Amygdala (tissue), 56 donors: ENCODE measurements at regions not wholly inside any gene's neighbourhood (a gene's known extent, or its start where the extent isn't known, plus 50 kb on each side); places are given as distances from the start of the nearest gene placed in this dataset.
"Not testable (repeated sequence)": the region's sequence is repeated elsewhere in the genome, so short reads cannot be mapped to it uniquely, and the experiment has no call there.

Source experiments
- DNase-seq, 56 donors: peaks; one replicate each; lab custom pipeline; 2025; lab: John Stamatoyannopoulos, UW

- no peak for DNase-seq
Measured at GRCh38 chr3:139095803-139096466, 51.2 kb upstream of the PRR23C start.

DNA sequence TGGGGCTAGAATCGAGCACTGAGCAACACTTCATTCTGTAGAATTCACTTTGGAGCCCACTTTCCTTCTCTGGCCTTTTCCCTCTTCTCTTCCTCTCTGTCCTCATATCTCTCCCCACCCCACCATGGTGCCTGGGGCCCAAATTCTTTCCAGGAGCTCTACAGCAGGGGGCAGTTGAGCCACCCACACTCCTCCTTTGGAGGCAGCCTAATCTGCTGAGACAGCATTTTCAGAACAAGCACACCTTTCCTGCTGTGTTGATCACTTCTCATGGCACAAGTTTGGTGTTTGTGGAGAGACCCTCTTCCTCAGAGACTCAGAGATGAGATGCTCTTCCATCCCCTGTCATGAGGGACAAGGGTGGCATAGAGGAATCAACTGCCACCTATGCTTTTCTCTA, 52.0 kb upstream of the PRR23C start:
- no peak for DNase-seq

- no peak for DNase-seq
Measured at GRCh38 chr3:139098391-139098790, 53.7 kb upstream of the PRR23C start.

DNA sequence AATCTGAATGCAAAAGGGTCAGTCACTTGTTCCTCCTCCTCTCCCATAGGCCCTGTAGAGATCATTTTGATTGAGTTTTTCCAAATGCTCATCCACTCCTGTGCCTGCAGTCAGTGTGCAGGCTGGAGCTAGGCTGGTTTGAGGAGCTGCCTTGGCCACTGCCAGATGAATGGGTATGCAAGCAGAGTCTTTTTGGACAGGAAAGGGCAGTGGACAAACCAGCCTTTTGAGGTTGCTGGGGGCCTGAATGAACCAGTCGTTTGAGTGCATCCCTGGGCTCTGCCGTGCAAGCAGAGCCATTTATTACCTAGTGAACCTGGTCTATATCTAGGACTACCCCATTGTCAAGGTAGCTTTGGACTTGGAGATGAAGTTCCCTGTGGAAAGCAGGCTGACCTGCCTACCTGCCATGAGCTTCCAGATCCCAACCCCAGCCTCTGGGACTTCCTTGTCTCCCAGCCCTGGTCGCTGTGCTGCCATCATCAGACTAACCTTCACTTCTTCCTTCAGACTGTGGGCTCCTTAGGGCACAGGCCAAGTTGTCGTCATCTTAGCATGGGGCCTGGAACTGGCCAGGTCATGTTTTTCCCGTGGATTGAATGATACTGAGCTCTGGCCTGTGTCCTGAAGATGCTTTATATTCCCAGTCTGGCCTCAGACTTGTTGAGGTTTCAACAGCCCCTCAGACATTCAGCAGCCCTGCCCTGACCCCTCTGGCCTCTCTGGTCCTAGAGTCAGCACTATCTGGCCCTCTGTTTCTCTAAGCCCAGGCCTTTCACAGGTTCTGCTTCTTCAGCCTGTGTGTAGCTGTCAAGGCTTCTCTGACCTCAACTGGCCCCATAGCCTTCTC, 55.5 kb upstream of the PRR23C start:
- no peak for DNase-seq

- DNase-seq: no peak
Measured at GRCh38 chr3:139100821-139101220, 56.1 kb upstream of the PRR23C start.

DNA sequence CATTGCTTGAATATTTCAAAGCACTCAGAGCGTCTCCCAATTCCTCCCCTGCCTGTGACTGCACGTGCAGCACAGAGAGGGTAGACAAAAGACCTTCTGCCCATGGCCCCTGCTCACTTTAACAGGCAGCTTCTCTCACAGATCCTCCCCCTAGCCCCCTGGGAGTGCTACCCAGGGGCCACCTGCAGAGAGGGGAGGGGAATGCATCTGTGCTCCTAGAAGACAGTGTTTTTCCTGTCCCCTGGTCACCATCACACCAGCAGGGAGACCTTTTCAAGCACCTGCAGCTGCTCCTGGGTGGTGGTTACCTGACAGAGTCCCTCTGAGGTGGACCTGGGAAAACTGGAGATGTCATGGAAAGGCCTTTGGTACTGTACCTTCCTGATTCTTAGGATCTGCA, 56.7 kb upstream of the PRR23C start:
- DNase-seq: no peak

GRCh38 chr3:139103484-139103883, 58.8 kb upstream of the PRR23C start:
- no peak for DNase-seq

DNA sequence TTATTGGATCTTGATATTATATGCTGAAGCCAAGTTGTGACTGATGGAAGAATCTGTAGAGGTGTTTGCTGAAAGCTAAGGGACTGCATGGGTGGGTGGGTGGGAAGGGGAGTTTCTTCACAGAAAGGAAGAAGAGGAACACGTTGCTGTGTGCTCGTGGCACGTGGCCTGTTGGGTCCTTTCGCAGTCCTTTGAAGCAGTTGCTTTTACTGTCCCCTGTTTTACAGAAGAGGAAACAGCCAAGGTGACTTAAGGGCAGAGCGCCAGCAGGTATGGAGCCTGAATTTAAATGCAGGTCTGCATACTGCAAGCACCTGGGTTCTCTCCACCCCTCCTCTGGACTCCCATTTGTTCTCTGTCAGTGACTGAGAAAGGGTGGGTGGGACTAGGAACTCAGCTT, 59.4 kb upstream of the PRR23C start:
- no peak for DNase-seq

- no peak for DNase-seq
Measured at GRCh38 chr3:139105154-139105702, 60.5 kb upstream of the PRR23C start.

DNA sequence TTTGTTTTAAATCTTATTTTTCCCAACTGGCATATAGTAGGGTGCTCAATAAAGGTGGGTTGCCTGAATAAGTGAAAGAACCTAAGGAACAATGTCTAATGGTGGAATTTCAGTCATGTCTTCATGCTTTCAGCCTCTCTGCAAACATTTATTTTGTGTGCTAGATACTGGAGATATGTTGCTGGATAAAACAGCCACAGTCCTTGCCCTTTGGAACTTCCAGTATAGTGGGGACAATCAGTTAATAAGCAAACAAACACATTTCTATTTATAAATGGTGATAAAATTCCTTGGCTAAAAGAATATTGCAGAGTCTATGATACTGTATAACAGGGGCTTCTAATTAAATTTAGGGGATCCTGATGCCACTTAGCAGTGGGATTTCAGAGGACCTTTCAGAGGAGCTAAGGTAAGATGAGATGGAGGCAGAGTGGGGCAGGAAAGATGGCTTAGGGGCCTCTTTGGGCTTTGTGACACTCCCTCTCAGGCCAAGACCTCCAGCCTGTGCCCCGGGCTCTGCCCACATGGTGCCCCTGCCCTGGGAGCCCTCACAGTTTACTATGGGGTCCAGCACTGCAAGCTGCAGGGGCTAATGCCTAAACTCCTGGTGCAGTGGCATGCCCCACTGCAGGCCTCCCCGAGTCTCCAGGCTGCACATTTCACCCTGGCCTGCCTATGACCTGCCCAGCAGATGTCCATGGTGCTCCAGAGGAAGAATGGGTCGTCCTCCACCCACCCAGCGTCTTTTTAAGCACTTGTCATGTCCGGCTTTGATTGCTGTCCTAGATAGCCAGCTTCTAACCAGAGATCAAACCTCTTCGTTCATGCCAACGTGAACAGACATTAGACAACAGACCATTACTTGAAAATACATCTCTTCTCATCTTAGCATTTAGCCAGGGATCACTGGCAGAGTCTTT, 61.6 kb upstream of the PRR23C start:
- no peak for DNase-seq

- no peak for DNase-seq
Measured at GRCh38 chr3:139107424-139108252, 62.9 kb upstream of the PRR23C start.

GRCh38 chr3:139108253-139108969, 63.7 kb upstream of the PRR23C start:
- no peak for DNase-seq

DNA sequence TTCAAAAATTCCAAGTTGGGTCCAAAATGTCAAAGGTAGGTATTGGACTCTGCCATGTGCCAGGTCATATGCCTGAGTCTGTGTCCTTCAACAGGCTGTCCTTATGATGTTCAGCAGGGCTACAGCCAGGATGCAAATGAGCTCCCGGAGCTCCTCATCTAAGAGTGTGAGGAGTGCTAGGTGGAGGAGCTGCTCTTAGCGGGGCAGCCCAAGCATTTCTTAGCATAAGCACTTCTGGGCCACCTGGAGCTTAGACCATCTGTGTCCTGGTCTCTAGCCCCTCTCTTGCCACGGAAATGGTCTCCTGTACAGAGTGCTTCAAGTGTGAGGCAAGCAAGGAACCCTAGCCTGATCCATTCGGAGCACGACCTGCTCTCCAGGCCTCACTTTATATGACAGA, 64.6 kb upstream of the PRR23C start:
- no peak for DNase-seq

DNA sequence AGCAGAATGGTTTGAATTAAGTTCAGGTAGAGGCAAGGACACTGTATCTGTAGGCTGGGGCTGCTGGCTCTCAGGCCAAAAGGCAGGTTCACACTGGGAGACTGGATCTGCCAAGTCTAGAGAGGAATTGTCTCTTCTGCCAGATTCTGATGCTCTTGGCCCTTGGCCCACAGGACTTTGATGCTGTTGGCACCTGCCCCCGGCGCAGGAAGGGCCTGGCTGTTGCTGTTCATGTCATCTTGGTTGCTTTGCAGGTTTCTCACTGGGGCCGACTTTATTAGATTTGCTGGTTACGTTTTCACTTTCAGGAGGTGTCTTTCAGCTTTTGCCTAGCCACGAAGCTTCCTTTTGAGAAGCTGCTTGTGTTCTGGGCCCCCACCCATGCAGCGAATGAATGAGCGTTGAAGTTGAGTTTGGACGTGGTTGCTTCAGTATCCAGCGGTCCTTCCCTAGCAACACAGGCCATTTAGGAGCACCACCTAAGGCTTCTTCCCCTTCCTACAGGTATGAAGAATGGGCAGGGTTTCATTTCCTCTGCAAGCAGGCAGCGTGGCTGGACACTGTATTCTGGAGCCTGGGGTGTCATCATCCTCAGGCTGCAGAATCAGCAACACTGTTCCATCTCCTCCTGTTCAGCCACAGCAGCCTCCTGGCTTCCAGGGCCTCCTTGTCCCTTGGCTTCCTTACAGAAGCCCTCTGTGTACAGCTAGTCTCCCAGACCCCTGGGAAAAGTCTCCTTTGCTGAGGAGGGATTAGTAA, 65.6 kb upstream of the PRR23C start:
- DNase-seq: no peak

- DNase-seq: not testable (repeated sequence)
Measured at GRCh38 chr3:139110929-139111328, 66.2 kb upstream of the PRR23C start.

GRCh38 chr3:139111392-139112229, 66.9 kb upstream of the PRR23C start:
- DNase-seq: peak in 49 of 56 donors; percentile 11 to 75 (median 36)

DNA sequence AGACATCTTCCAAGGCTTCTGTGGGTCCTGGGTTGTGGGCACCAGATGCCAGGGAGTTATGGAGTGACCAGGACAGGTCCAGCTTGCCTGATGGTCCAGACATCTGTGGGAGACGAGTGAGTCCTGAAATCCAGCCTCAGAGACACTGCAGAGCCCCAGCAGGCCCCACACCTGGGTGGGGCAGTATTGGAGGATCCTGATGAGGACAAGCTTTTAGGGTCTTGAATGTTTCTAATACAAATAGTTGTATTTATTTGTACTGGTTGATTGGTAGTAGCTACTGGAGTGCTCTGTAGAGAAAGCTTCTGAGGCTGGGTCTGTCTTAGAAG, 67.5 kb upstream of the PRR23C start:
- no peak for DNase-seq
